GM21786 (cell line): ENCODE measurements at regions not wholly inside any gene's neighbourhood (a gene's known extent, or its start where the extent isn't known, plus 50 kb on each side); places are given as distances from the start of the nearest gene placed in this dataset.
"Not testable (repeated sequence)": the region's sequence is repeated elsewhere in the genome, so short reads cannot be mapped to it uniquely, and the experiment has no call there.

Source experiments
- ATAC-seq: cut with Tn5 transposase; IDR thresholded peaks from one replicate; pipeline ENCODE4 v1.9.1; 2021; ENCODE audit not compliant: unreplicated experiment

DNA sequence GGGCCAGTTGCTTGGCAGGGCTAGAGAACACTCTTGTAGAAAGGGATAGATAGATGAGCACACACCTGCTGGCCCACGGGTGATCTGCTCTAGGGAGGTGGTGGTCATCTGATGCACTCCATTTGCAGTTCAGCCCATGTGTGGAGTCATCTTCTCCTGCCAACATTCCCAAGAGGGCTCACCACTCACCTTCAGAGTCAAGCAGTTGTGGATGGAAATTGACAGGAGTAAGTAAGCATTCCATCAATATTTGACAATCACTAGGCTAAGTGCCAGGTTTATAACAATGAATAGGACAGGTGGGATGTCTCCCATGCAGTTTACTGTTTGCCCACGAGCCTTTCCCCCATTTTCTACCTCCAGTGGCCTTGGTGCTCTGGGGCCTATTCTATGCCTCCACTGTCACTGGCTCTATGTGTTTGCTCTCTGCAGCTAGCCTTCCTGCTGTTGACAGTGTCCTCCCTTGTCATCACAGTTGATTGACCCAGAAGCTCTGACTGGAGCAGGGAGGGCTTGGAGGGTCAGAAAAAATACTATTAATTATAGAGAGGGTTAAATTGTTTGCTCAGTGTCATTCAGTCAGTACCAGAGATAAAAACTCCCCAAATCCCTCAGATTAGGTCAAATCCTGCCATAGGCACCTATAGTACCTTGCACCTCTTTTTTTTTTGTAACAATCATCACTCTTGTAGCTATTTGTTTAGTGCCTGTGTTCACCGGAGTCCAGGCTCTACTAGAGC is 134.6 kb upstream of the PZP start:
- no peak for ATAC-seq

DNA sequence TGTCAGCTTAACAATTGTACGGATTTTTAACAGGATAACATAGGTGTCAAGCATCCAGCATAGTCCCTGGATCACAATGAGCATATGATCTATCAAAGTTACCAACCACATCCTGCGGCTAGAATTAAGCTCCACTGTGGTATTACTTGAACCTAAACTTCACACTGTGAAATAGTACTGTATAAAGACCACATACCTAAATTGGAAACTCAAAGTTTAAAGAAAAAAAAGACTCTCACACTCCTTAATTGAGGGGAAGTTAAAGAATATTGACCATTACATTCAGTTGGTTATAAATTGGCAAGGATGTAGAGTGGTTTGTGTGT is 133.0 kb upstream of the PZP start:
- no peak for ATAC-seq

DNA sequence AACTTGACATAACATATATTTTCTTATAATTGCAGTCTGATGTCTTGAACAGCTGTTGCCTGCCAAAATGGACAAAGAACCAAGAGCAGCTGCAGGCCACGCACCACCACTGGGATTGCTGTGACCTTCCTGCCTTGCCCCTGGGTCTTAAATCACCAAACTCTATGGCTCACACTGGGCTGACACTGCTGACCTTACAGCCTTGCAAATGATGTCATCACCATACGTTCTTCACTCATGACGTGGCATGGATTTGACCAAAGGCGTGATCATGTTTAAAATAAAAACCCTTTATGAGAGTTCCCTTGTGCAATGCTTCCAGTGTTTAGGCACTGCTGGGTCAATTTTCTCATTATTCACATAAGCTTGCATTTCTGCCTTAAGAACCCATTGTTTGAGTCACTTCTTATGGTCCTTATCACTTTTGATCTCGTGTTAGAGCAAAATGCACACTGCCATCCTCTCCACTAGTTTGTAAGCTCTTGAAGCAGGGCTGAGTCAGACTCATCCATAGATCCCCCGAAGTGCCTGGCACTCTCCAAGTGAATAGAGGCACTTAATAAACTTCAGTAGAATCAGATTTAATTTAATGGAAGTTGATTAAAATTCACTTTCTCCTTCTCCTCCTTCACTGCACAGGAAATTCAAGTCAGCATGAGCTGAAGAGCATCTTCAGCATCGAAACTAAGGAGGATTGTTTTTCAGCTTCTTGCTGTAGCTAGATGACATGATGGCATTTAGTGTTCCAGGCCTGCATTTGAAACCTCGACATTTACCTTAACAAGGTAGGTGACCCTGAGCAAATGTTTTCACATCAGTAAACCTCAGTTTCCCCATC is 132.4 kb upstream of the PZP start:
- no peak for ATAC-seq

DNA sequence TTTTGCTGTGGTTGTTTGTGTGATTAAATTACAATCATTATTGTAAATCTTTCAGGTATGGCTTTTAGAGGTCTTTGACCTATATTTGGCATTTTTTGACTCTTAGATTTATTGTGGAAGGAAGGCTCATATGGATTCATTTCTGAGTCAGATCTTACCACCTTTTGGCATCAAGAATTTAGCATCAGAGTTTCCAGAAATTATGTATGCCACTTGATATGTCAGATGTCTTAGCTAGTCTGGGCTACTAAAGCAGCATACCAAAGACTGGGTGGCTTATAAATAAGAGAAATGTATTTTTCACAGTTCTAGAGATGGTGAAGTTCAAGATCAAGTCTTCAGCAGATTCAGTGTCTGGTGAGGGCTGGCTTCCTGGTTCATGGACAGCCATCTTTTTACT is 129.5 kb upstream of the PZP start:
- no peak for ATAC-seq

DNA sequence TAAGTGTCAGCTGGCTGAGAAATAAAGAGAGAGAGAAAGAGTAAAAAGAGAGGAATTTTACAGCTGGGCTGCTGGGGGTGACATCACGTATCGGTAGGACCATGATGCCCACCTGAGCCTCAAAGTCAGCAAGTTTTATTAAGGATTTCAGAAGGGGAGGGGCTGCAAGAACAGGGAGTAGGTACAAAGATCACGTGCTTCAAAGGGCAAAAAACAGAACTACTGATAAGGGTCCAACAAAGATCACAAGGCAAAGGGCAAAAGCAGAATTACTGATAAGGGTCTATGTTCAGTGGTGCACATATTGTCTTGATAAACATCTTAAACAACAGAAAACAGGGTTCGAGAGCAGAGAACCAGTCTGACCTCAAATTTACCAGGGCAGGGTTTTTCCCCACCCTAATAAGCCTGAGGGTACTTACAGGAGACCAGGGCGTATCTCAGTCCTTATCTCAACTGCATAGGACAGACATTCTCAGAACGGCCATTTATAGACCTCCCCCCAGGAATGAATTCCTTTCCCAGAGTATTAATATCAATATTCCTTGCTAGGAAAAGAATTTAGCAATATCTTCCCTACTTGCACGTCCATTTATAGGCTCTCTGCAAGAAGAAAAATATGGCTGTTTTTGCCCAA is 128.3 kb upstream of the PZP start:
- not testable (repeated sequence) for ATAC-seq

DNA sequence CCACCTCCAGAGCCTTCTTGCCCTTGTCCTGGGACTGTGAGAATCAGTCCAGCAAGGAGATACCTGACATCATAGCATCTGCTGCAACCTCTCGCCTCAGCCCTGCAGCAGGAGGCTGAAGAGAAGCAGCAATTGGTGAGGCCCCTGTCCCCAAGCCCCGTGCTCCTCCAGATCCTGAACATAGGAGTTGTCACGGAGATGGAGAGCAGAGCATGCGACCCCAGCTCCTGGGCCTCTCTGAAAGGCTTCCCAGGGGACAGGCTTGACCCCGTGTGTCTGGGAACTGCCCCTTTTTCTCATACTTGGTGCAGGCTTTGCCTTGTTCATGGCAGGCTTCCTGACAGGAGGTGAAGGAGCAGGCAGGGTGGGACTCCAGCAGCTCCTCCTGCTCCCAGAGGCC is 127.7 kb upstream of the PZP start:
- ATAC-seq: no peak

DNA sequence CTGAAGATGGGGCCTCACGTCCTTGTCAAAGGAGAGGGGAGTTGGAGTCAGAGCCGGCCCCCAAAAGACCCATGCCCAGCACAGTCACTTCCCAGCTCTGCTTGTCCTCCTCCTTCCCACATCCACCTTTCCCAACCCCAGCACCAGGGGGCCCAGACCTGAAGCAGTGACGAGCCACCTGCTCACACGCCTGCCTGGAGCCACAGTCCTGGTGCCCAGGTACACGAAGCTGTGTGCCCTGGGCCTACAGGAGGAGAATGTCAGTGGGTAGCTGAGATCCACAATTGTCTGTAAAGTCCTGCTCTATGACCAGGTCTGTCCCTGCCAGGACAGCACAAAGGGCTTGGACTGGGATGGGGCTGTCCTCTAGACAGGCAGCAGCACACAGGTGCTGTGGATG is 126.8 kb upstream of the PZP start:
- ATAC-seq: no peak

DNA sequence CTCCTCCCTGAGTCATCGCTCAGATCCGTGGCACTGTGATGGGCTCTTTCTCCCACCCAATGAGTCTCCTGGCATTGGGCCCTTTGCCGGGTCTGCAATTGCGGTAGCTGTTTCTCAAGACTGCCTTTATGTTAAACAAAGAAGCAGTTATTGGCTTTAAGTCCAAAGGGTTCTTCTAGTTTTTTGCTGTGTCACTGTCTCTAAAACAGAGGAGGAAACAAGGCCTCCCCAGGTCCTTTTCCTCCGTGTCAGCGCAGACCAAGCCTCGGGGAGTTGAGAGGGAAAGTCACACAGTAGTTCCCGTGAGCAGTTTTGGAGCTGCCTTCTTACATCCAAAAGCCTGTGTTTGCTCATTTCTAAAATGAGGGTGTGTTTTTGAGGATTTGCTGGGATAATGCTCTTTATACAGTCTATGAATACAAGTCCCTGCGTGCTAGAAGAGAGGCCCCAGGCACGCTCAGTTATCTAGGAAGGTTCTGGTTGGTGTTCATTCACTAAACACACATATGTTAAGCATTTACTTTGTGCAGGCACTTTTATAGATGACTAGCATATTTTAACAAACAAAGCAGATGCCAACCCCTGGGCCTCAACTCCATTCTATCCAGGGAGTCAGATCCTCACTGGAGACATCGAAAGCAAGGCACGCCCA is 126.0 kb upstream of the PZP start:
- ATAC-seq: no peak

DNA sequence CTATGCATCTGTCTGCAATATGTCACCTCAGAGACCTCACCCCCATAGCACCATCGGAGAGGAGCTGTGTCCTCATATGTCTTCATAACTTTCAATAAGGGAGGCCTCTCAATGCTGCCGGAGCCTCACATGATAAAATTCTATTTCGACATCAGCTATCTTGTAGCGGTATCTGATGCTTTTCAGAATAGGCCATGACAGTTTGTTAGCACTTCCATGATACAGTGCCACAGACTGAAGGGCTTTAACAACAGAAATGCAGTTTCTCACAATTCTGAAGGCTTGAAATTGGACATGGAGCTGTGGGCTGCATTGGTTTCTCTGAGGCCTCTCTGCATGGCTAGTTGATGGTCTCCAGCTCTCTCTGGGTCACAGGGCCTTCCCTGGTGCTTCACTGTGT is 125.0 kb upstream of the PZP start:
- no peak for ATAC-seq

DNA sequence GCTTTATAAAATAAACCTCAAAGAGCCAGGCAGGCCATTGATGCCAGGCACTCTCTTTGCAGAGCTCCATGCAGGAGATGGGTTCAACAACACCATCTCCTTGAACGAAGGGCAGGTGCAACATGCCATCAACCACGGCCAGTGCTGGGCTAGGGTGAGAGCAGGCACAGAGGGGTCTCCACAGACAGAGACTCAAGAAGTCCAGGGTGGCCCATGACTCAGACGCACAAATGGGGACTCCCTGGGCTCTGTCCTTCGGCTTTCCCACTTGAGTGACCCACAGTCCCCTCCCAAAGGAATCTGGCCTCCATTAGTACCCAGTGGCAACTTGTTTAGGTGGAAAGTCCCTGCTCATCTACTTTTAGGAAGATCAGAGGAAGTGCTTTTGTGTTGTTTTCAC is 124.4 kb upstream of the PZP start:
- ATAC-seq: no peak

DNA sequence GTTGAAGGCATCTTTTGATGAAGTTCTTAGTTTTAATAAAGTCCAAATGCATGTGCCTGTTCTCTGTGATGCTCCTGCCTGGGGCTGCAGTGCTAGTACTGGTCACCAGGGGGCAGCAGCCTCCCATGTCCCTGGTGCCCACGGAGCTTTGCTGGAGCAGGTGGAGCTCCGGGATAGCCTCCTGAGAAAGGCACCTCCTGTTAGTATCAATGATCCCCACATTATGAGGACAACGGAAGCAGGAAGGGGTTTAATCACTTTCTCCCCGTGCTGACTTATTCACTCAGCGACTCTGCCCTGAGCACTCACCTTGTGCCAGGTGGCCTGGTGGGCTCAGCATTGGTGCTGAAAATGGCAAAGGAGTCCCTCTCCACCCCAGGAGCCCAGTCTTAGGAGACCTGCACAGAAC is 123.0 kb upstream of the PZP start:
- no peak for ATAC-seq

DNA sequence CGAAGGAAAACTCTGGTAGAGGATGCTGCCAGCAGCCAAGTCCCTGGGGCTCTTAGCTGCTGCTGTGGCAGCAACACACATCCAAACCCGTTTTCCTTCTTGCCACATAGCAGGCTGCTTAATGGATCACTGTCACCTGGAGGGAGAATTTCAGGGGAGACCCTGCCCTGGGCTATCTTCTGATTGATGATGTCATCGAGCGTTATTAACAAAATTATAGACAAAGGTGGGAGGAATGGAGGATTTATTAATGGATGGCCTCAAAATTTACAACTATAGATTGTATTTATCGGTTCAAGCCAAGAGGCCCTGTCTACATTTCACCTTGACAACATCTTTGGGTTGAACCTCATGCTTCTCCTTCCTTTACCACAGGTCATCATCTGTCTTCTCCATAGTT is 120.8 kb upstream of the PZP start:
- ATAC-seq: no peak

DNA sequence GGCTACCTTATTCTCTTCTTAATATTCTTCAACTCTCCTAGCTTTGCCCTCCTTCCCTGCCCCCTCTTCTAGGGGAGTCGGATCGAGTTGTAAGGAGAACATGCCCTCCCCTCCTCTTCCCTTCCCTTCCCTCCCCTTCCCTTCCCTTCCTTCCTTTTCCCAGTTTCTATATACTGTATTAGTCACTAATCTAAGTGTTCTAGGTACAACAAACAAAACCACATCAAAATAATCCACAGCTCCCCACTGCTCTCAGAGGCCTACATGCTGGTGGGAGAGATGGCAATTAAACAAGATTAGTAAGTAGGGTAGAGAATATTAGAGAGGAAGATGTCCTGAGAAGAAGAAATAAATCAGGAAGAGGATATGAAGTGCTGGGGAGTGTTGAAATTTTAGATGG is 119.9 kb upstream of the PZP start:
- no peak for ATAC-seq

DNA sequence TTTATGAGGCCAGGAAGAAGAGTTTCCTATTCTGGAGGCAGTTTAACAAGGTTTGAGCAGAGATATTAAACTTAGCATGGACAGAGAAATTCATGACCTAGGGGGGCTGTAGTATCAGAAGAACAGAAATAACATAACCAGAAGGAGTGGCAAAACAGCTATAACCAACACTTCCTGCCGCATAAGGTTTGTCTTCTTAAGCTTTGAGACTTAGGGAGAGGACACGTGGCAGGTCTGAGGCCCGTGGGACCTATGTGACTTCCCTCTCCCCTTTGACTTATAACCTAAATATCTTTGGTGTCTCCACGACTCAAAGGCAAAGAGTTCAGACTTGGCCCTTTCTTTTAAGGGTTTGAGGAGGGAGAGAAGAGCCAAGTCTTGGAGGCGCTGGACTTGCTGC is 119.1 kb upstream of the PZP start:
- ATAC-seq: no peak

DNA sequence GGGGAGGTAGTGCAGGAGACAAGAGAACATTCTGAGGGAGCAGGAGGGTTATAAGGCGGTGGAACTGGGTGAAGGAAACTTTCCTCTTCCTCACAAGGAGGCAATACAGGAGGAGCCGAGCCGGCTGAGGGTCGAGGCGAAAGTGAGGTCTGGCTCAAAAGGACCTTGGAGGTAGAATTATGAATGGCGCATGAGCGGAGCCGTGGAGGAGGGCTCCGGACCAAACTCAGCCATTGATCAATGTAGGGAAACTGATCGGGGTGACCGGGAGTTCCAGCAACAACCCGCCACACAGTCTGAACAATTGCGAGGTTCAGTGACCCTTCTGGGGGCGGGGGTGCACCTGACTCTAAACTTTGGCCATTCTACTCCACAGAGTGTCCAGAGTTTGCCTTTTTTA is 118.7 kb upstream of the PZP start:
- not testable (repeated sequence) for ATAC-seq

DNA sequence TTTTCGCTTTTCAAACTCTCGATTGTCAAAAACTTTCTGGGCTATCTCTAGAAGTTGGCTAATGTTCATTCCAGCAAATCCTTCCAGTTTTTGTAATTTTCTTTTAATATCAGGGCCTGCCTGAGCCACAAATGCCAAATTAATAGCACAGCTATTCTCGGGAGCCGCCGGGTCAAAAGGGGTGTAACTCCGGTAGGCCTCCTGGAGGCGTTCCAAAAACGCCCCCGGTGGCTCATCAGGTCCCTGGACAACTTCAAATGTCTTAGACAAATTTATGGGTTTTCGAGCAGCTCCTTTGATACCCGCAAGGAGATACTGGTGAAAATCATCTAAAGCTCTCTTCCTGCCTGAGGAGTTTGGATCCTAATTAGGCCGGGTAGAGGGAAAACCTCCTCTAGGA is 117.9 kb upstream of the PZP start:
- ATAC-seq: no peak

DNA sequence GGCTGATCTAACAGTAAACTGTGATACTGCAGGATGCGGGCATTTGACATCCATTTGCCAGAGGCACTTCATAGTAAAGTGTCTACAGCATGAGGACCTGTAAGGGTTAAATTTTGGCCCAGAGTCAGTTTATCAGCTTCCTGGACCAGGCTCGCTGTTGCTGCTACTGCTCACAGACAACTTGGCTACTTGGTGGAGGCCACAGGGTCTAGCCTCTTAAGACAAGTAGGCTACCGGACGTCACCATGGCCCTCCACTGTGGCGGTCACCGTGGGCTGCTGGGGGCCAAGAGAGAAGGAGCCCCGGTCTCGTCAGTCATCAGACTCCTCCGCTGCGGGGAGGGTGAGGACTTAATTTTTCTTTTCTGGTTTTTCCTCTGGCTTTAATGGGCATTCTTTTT is 117.3 kb upstream of the PZP start:
- ATAC-seq: no peak

DNA sequence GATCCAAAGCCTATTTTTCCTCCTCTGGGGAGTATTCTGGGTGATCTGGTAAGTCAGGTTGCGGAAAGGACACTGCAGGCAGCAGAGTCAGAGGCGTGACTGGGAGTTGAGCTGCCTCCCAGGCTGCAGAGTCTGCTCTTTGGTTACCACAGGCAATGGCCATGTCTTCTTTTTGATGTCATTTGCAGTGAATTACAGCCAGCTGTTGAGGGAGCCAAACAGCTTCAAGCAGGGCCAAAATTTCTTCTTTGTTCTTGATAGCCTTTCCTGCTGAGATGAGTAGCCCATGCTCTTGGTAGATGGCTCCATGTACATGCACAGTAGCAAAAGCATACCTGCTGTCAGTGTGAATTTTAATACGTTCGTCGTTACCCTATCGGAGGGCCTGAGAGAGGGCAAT is 116.6 kb upstream of the PZP start:
- ATAC-seq: no peak

DNA sequence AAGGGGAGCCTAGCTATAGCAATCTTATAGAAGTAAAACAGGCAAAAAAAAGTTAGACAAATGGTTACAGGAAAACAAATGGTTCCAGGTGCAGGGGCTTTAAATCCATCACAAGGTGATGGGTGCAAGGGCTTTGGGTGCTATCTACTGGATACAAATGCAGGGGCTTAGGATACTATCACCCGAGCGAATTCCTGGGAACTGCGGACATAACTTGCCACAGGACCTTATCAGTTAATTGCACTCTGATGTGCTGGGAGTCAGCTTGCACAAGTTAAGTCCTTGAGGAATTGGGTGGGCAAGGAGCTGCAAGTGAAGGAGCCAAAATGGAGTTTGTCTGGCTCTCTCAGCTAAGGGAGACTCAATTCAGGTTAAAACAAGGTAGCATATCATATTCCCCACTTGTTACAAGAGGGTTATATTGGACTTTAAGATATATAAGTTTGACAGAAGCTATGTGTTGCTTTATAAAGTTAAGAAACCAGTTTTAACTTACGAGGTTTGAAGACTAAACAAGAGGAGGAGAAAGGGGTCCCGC is 115.0 kb upstream of the PZP start:
- ATAC-seq: no peak

DNA sequence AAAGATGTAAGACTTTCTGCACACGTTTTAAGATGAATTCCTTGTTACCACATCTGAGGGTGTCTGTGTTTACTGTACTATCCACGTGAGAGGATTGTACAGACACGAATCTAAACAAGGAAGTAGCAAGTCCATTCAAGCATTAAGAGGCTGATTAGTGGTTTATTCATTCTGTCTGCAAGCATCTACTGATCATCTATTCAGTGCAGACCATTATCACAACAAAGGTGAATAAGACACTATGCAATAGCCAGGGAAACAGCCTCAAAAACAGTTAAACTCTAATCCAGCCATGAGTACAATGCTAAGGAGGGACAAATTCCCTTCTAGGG is 111.6 kb upstream of the PZP start:
- ATAC-seq: no peak

DNA sequence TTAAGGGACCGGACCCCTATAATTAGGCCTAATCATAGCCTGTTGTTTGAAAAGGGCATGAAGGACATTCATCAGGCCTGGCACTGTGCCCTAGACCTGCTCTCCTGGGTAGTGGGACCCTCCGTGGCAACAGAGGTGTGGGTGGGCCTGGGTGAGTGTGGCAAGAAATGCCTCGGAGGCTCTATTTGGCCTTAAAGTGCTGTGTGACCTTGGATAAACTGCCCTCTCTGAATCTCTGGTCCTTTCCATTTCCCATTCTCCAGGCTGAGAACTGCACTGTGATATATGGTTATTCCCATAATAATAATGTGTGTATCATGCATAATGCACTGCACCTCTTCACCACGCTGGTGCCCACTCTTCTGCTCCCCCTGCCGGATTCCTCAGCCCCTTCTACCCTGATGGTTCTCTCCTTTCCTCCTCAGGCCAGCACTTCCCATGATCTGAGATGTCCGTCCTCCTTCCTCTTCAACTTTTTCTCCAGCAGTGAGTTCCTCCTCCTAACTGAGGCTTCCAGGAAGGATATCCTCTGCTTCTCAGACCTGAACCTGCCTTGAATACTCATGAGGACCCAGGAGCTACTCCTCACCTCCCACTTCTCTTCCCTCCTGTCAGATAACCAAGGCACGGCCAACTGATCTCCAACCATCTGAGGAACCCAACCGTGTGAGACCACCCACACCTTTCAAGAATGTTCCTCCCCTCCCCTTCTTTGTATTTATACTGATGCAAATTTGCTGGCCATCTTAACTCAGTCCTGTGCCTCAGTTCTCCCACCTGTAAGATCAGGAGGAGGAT is 111.0 kb upstream of the PZP start:
- no peak for ATAC-seq
